ENCODE measurements at regions not wholly inside any gene's neighbourhood (a gene's known extent, or its start where the extent isn't known, plus 50 kb on each side); places are given as distances from the start of the nearest gene placed in this dataset.

GRCh38 chr6:92888316-92888715 lies 531.0 kb downstream of the EPHA7 start:
- TF ChIP-seq, protein P1, sequence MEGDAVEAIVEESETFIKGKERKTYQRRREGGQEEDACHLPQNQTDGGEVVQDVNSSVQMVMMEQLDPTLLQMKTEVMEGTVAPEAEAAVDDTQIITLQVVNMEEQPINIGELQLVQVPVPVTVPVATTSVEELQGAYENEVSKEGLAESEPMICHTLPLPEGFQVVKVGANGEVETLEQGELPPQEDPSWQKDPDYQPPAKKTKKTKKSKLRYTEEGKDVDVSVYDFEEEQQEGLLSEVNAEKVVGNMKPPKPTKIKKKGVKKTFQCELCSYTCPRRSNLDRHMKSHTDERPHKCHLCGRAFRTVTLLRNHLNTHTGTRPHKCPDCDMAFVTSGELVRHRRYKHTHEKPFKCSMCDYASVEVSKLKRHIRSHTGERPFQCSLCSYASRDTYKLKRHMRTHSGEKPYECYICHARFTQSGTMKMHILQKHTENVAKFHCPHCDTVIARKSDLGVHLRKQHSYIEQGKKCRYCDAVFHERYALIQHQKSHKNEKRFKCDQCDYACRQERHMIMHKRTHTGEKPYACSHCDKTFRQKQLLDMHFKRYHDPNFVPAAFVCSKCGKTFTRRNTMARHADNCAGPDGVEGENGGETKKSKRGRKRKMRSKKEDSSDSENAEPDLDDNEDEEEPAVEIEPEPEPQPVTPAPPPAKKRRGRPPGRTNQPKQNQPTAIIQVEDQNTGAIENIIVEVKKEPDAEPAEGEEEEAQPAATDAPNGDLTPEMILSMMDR (conservative IDR thresholded peaks at IDR 0.05; ENCODE audit: low read length) = no peak
- no peak for DNase-seq (ENCODE audit: low read depth)
- no peak overlapping the region for H3K4me3 ChIP-seq (ENCODE audit: low read length)

GRCh38 chr6:92887871-92888270 lies 531.5 kb downstream of the EPHA7 start:
- DNase-seq (ENCODE audit: low read depth) = no peak
- H3K4me3 ChIP-seq (ENCODE audit: low read length) = no peak overlapping the region
- TF ChIP-seq, protein P1 (conservative IDR thresholded peaks at IDR 0.05; ENCODE audit: low read length) = no peak

DNA sequence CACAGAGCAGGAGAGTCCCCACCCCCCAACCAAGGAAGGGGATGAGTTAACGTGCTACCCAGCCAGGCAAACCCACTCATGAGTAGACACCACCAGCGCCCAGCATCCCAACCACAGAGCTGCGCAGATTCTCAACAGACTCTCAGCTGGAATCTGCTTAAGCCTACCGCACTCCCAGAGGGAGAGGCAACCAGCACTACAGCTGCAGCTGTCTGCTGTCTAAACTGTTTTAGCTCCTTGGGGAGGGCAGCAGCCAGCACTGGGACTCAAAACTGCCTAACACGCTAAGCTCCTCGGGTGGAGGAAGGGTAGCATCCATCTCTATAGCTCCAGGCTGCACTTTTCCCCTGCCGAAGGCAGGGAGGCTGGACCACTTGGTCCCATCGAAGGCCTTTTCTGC lies 539.8 kb downstream of the EPHA7 start:
- TF ChIP-seq, protein P1 (conservative IDR thresholded peaks at IDR 0.05; ENCODE audit: low read length) = no peak
- DNase-seq (ENCODE audit: low read depth) = no peak
- H3K4me3 ChIP-seq (ENCODE audit: low read length) = no peak overlapping the region

DNA sequence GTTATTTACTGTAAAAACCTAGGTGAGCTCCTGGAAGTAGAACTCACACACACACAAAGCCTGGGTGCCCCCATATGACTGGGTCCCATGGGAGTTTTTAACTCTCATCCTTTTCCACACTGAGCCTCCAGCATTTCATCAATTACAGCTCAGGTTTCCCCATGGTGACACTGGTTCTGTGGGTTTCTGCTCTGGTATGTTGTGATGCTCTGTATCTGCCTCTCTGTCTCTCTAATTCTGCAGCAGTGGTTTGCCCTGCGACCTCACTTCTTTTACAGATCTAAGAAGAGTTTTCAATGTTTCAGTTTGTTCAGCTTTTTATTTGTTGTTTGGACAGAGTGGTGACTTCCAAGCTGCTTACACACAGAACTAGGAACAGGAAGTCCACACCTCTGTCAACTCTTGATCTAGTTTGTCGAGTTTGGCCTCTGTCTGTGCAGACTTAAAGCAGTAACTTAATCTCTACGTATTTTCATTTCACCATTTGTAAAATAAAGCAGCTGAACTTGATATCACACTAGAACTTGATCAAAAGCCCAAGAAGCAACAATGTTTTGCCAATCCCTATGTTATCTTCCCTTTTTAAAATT lies 554.3 kb downstream of the EPHA7 start:
- no peak for DNase-seq (ENCODE audit: low read depth)
- TF ChIP-seq, protein P1 (conservative IDR thresholded peaks at IDR 0.05; ENCODE audit: low read length) = no peak
- H3K4me3 ChIP-seq (ENCODE audit: low read length) = no peak overlapping the region

GRCh38 chr6:92849636-92850035 lies 569.7 kb downstream of the EPHA7 start:
- H3K4me3 ChIP-seq (ENCODE audit: low read length) = no peak overlapping the region
- no peak for DNase-seq (ENCODE audit: low read depth)
- TF ChIP-seq, protein P1 (conservative IDR thresholded peaks at IDR 0.05; ENCODE audit: low read length) = no peak

GRCh38 chr6:92848901-92849300 lies 570.5 kb downstream of the EPHA7 start:
- no peak for DNase-seq (ENCODE audit: low read depth)
- TF ChIP-seq, protein P1 (conservative IDR thresholded peaks at IDR 0.05; ENCODE audit: low read length) = no peak
- no peak overlapping the region for H3K4me3 ChIP-seq (ENCODE audit: low read length)

- TF ChIP-seq, protein P1 (conservative IDR thresholded peaks at IDR 0.05; ENCODE audit: low read length) = no peak
- DNase-seq (ENCODE audit: low read depth) = no peak
- H3K4me3 ChIP-seq (ENCODE audit: low read length) = no peak overlapping the region
Observed at GRCh38 chr6:92848459-92848858, 570.9 kb downstream of the EPHA7 start.
